MM.1S (cell line): ENCODE measurements at regions not wholly inside any gene's neighbourhood (a gene's known extent, or its start where the extent isn't known, plus 50 kb on each side); places are given as distances from the start of the nearest gene placed in this dataset.

Source experiments
- CTCF ChIP-seq: fragments of 300-600 bp; sonication (generic); IDR thresholded peaks from 2 replicates; pipeline ENCODE4 v1.5.1; 2016; ENCODE audit warnings: antibody characterized with exemption, low read length, mixed read lengths
- EZH2 ChIP-seq: fragments of 300-600 bp; sonication (generic); optimal IDR thresholded peaks from 2 replicates; pipeline ENCODE3; 2017; ENCODE audit warnings: low read depth, mild to moderate bottlenecking, antibody characterized with exemption, low read length, mixed read lengths

- no peak for TF ChIP-seq EZH2
- TF ChIP-seq CTCF: no peak
Observed at GRCh38 chr13:48778610-48779009, 124.9 kb downstream of the CYSLTR2 start.
